CD8-positive, alpha-beta memory T cell (primary cell): ENCODE measurements at regions not wholly inside any gene's neighbourhood (a gene's known extent, or its start where the extent isn't known, plus 50 kb on each side); places are given as distances from the start of the nearest gene placed in this dataset.
"Not testable (repeated sequence)": the region's sequence is repeated elsewhere in the genome, so short reads cannot be mapped to it uniquely, and the experiment has no call there.

Source experiments
- CTCF ChIA-PET: fragments of 350-600 bp; sonication (Branson Sonifier 250); formaldehyde crosslinking; loops from one replicate; lab custom pipeline; 2021; ENCODE audit warnings: antibody characterized with exemption; lab: Charles Lee
- POLR2A ChIA-PET: fragments of 350-600 bp; sonication (Branson Sonifier 250); formaldehyde crosslinking; loops from one replicate; lab custom pipeline; 2021; ENCODE audit warnings: antibody characterized with exemption; lab: Charles Lee
- DNase-seq, 5 donors: peaks; one replicate each; pipeline versions ENCODE4 v3.0.0 to v3.0.0-alpha.2; 2020 to 2022; ENCODE audit warnings: mixed read lengths in 1 of 5
- H3K27ac ChIP-seq: one replicate; pipeline ENCODE4 v1.7.0; 2013; ENCODE audit warnings: low read depth, mild to moderate bottlenecking, low read length, moderate library complexity
- H3K27me3 ChIP-seq: 2 replicates; pipeline ENCODE4 v1.7.0; 2013; ENCODE audit warnings: low read length, mild to moderate bottlenecking; ENCODE audit not compliant: insufficient read depth, poor library complexity, severe bottlenecking
- H3K36me3 ChIP-seq: 2 replicates; pipeline ENCODE4 v1.7.0; 2013; ENCODE audit warnings: mild to moderate bottlenecking, low read length, moderate library complexity; ENCODE audit not compliant: insufficient read depth
- H3K4me1 ChIP-seq: 2 replicates; pipeline ENCODE4 v1.7.0; 2013; ENCODE audit warnings: mild to moderate bottlenecking, low read length, moderate library complexity; ENCODE audit not compliant: insufficient read depth
- H3K4me3 ChIP-seq: 2 replicates; pipeline ENCODE4 v1.7.0; 2013; ENCODE audit warnings: mild to moderate bottlenecking, low read length
- H3K9me3 ChIP-seq: 2 replicates; pipeline ENCODE4 v1.7.0; 2013; ENCODE audit warnings: mild to moderate bottlenecking, low read length
- H3K27ac Mint-ChIP-seq, 8 donors: one replicate each; pipeline ENCODE4 v1.8.0; 2020 to 2021; ENCODE audit warnings: mixed read lengths in 8 of 8, mild to moderate bottlenecking in 6 of 8, inconsistent platforms in 3 of 8, moderate library complexity in 3 of 8
- H3K27me3 Mint-ChIP-seq, 2 donors: one replicate each; pipeline ENCODE4 v1.8.0; 2020 to 2021; ENCODE audit warnings: mixed read lengths in 2 of 2, mild to moderate bottlenecking in 1 of 2, moderate library complexity in 1 of 2
- H3K36me3 Mint-ChIP-seq, 3 donors: one replicate each; pipeline ENCODE4 v1.8.0; 2020 to 2021; ENCODE audit warnings: mixed read lengths in 3 of 3, inconsistent platforms in 1 of 3, mild to moderate bottlenecking in 1 of 3
- H3K4me1 Mint-ChIP-seq, 3 donors: one replicate each; pipeline ENCODE4 v1.8.0; 2020 to 2021; ENCODE audit warnings: mixed read lengths in 3 of 3, inconsistent platforms in 1 of 3, mild to moderate bottlenecking in 1 of 3
- H3K4me3 Mint-ChIP-seq, 7 donors: one replicate each; pipeline ENCODE4 v1.8.0; 2020 to 2021; ENCODE audit warnings: mixed read lengths in 7 of 7, mild to moderate bottlenecking in 6 of 7, moderate library complexity in 4 of 7, inconsistent platforms in 2 of 7
- H3K9me3 Mint-ChIP-seq, 5 donors: one replicate each; pipeline ENCODE4 v1.8.0; 2020 to 2022; ENCODE audit warnings: mixed read lengths in 5 of 5, mild to moderate bottlenecking in 3 of 5, moderate library complexity in 2 of 5, inconsistent platforms in 1 of 5

DNA sequence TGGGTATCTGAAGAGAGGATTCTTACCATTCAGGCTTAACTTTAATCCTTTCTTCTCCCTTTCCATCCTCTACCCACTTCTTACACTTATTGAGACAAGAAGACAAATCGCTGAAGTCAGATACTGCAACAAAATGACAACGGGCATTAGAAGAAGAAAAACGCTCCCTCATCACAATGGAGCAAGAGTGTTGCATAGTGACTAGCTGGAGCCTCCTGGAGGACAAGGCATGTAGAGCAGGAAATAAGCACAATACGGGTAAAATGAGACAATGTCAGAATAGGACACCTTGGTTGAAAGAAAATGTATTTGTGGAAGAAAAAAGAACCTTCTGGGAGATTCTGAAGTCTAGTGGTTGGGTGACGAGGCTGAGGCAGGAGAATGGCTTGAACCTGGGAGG is 501.0 kb downstream of the RERGL start:
- DNase-seq, result no peak
- no peaks in the 10 kb centered on the region for H3K9me3 ChIP-seq
- ChIA-PET CTCF (no interaction called here), POLR2A (no interaction called here)
- no peak overlapping the region for H3K4me3 ChIP-seq
- Mint-ChIP-seq H3K27ac (no peak overlapping the region), H3K27me3 (no peaks in the 10 kb centered on the region), H3K4me1 (no peaks in the 10 kb centered on the region), H3K9me3 (peaks cover 4 to 19% (median 9%) of the 10 kb centered on the region in 5 donors), H3K4me3 (no peak overlapping the region), H3K36me3 (no peaks in the 10 kb centered on the region)
- H3K27me3 ChIP-seq, result no peaks in the 10 kb centered on the region
- no peak overlapping the region for H3K27ac ChIP-seq
- no peaks in the 10 kb centered on the region for H3K4me1 ChIP-seq
- H3K36me3 ChIP-seq, result no peaks in the 10 kb centered on the region

GRCh38 chr12:17579205-17580026 is 510.6 kb downstream of the RERGL start:
- H3K27me3 Mint-ChIP-seq, result no peaks in the 10 kb centered on the region
- ChIA-PET CTCF (no interaction called here), POLR2A (no interaction called here)
- no peaks in the 10 kb centered on the region for H3K36me3 Mint-ChIP-seq
- Histone ChIP-seq H3K36me3 (no peaks in the 10 kb centered on the region), H3K27me3 (no peaks in the 10 kb centered on the region), H3K27ac (no peak overlapping the region), H3K4me1 (no peaks in the 10 kb centered on the region), H3K4me3 (no peak overlapping the region), H3K9me3 (no peaks in the 10 kb centered on the region)
- peaks cover 4 to 18% (median 11%) of the 10 kb centered on the region in 5 donors for H3K9me3 Mint-ChIP-seq
- H3K27ac Mint-ChIP-seq, result no peak overlapping the region
- no peak for DNase-seq
- no peaks in the 10 kb centered on the region for H3K4me1 Mint-ChIP-seq
- no peak overlapping the region for H3K4me3 Mint-ChIP-seq

DNA sequence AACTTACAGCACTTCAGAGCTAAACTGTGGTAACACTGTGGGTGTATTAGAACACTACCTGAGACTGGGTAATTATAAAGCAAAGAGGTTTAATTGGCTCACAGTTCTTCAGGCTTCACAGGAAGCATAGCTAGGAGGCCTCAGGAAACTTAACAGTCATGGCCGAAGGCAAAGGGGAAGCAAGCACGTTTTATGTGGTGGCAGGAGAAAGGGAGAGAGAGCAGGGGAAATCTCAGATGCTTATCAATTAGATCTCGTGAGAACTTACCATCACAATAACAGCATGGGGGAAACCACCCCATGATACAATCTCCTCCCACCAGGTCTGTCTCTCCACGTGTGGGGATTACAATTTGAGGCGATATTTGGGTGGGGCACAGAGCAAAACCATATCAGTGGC is 512.6 kb downstream of the RERGL start:
- Histone ChIP-seq H3K4me3 (no peak overlapping the region), H3K9me3 (no peaks in the 10 kb centered on the region), H3K27ac (no peak overlapping the region), H3K27me3 (no peaks in the 10 kb centered on the region), H3K36me3 (no peaks in the 10 kb centered on the region), H3K4me1 (no peaks in the 10 kb centered on the region)
- no peak for DNase-seq
- no peak overlapping the region for H3K4me3 Mint-ChIP-seq
- H3K4me1 Mint-ChIP-seq, result no peaks in the 10 kb centered on the region
- H3K27ac Mint-ChIP-seq, result no peak overlapping the region
- H3K27me3 Mint-ChIP-seq, result no peaks in the 10 kb centered on the region
- H3K36me3 Mint-ChIP-seq, result no peaks in the 10 kb centered on the region
- CTCF ChIA-PET, result no interaction called here
- peaks cover 0 to 29% (median 9%) of the 10 kb centered on the region in 5 donors for H3K9me3 Mint-ChIP-seq
- POLR2A ChIA-PET, result no interaction called here

DNA sequence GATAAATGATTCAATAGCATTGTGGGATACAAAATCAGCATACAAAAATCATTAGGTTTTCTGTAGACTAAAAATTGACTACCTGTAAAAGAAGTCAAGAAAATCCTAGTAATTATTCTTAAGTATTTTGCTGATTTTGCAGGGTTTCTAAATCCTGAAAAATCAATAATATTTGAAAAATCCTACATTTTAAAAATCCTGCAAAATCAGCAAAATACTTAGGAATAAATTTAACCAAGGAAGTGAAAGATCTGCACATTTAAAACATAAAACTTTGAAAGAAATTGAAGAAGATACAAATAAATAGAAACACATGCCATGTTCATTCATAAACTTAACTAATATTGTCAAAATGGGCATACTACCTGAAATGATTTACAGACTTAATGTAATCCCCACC is 517.7 kb downstream of the RERGL start:
- Mint-ChIP-seq H3K4me3 (no peak overlapping the region), H3K27ac (no peak overlapping the region), H3K4me1 (no peaks in the 10 kb centered on the region), H3K9me3 (peaks cover 0 to 23% (median 4%) of the 10 kb centered on the region in 5 donors), H3K27me3 (no peaks in the 10 kb centered on the region), H3K36me3 (no peaks in the 10 kb centered on the region)
- DNase-seq, result no peak
- ChIA-PET POLR2A (no interaction called here), CTCF (no interaction called here)
- Histone ChIP-seq H3K9me3 (no peaks in the 10 kb centered on the region), H3K36me3 (no peaks in the 10 kb centered on the region), H3K27ac (no peak overlapping the region), H3K4me3 (no peak overlapping the region), H3K27me3 (no peaks in the 10 kb centered on the region), H3K4me1 (no peaks in the 10 kb centered on the region)

GRCh38 chr12:17571047-17571446 is 518.9 kb downstream of the RERGL start:
- Histone ChIP-seq H3K4me1 (no peaks in the 10 kb centered on the region), H3K9me3 (no peaks in the 10 kb centered on the region), H3K27ac (no peak overlapping the region), H3K36me3 (no peaks in the 10 kb centered on the region), H3K27me3 (no peaks in the 10 kb centered on the region), H3K4me3 (no peak overlapping the region)
- Mint-ChIP-seq H3K4me3 (no peak overlapping the region), H3K27ac (no peak overlapping the region), H3K9me3 (peaks cover 0 to 28% (median 4%) of the 10 kb centered on the region in 5 donors), H3K36me3 (no peaks in the 10 kb centered on the region), H3K4me1 (no peaks in the 10 kb centered on the region), H3K27me3 (no peaks in the 10 kb centered on the region)
- no peak for DNase-seq
- CTCF ChIA-PET, result no interaction called here
- POLR2A ChIA-PET, result no interaction called here

- H3K4me3 Mint-ChIP-seq, result not testable (repeated sequence)
Measured at GRCh38 chr12:17564630-17565029, 525.4 kb downstream of the RERGL start.

GRCh38 chr12:17550011-17550410 is 540.0 kb downstream of the RERGL start:
- no peaks in the 10 kb centered on the region for H3K36me3 ChIP-seq
- no peak for DNase-seq
- Mint-ChIP-seq H3K9me3 (peaks cover 7 to 53% (median 10%) of the 10 kb centered on the region in 5 donors), H3K27me3 (no peaks in the 10 kb centered on the region), H3K36me3 (no peaks in the 10 kb centered on the region), H3K27ac (no peak overlapping the region), H3K4me1 (no peaks in the 10 kb centered on the region), H3K4me3 (no peak overlapping the region)
- H3K9me3 ChIP-seq, result no peaks in the 10 kb centered on the region
- ChIA-PET POLR2A (no interaction called here), CTCF (no interaction called here)
- no peak overlapping the region for H3K27ac ChIP-seq
- no peak overlapping the region for H3K4me3 ChIP-seq
- H3K27me3 ChIP-seq, result no peaks in the 10 kb centered on the region
- no peaks in the 10 kb centered on the region for H3K4me1 ChIP-seq

More at GRCh38 chr12:17564630-17565029, 525.4 kb downstream of the RERGL start:
- H3K27me3 Mint-ChIP-seq, H3K36me3 ChIP-seq, POLR2A ChIA-PET, H3K27ac Mint-ChIP-seq, H3K4me1 ChIP-seq, H3K4me3 ChIP-seq, CTCF ChIA-PET, H3K9me3 ChIP-seq, H3K27ac ChIP-seq, H3K36me3 Mint-ChIP-seq, H3K27me3 ChIP-seq, H3K4me1 Mint-ChIP-seq, DNase-seq: not testable (repeated sequence)
- H3K9me3 Mint-ChIP-seq, result peaks cover 2 to 21% (median 8%) of the 10 kb centered on the region in 5 donors

DNA sequence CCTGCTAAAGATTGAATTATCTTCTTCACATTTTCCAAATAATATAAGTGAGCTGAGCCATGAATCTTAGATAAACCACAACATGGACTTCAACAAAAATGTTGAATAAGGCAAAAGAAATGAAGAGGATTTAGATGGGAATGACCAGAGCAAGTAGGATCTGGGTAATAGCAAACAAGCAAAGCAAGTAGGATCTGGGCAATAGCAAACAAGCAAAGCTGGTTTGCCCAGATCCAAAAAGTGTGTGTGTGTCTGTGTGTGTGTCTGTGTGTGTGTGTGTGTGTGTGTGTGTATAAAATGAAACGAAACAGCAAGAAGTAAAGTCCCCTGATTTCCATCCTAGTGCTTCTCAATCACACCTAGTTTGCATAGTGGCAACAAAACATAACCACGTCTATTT is 549.1 kb downstream of the RERGL start:
- DNase-seq, result no peak
- H3K9me3 ChIP-seq, result no peaks in the 10 kb centered on the region
- no peaks in the 10 kb centered on the region for H3K27me3 Mint-ChIP-seq

More for the DNA sequence above, 549.1 kb downstream of the RERGL start:
- Mint-ChIP-seq H3K4me1 (no peaks in the 10 kb centered on the region), H3K4me3 (no peak overlapping the region), H3K36me3 (no peaks in the 10 kb centered on the region), H3K27ac (no peak overlapping the region), H3K9me3 (peaks cover 5 to 24% (median 11%) of the 10 kb centered on the region in 5 donors)
- Histone ChIP-seq H3K27me3 (no peaks in the 10 kb centered on the region), H3K27ac (no peak overlapping the region), H3K4me3 (no peak overlapping the region), H3K4me1 (no peaks in the 10 kb centered on the region), H3K36me3 (no peaks in the 10 kb centered on the region)
- ChIA-PET CTCF (no interaction called here), POLR2A (no interaction called here)
